Esophagus muscularis mucosa (tissue), 4 donors: ENCODE measurements at regions not wholly inside any gene's neighbourhood (a gene's known extent, or its start where the extent isn't known, plus 50 kb on each side); places are given as distances from the start of the nearest gene placed in this dataset.

Experiments
- DNase-seq: peaks from one replicate; pipeline ENCODE4 v3.0.0-alpha.2; 2017; ENCODE audit errors: extremely low spot score
- H3K27ac ChIP-seq, 4 donors: fragments of 200-600 bp; sonication (generic); replicated peaks in 1 of 4; 1 replicate in 3 of 4; 2 replicates in 1 of 4; pipeline ENCODE4 v1.5.1; 2016 to 2019; ENCODE audit warnings: mild to moderate bottlenecking in 1 of 4
- H3K27me3 ChIP-seq, 4 donors: fragments of 200-600 bp; sonication (generic); one replicate each; pipeline versions ENCODE4 v1.5.1 to v1.6.0; 2016 to 2019
- H3K36me3 ChIP-seq, 4 donors: fragments of 200-600 bp; sonication (generic); one replicate each; pipeline ENCODE4 v1.5.1; 2016 to 2019
- H3K4me1 ChIP-seq, 4 donors: fragments of 200-600 bp; sonication (generic); one replicate each; pipeline ENCODE4 v1.5.1; 2016 to 2019
- H3K4me3 ChIP-seq, 4 donors: fragments of 200-600 bp; sonication (generic); 1 replicate in 2 of 4; 2 replicates in 2 of 4; pipeline ENCODE4 v1.5.1; 2016 to 2019; ENCODE audit warnings: mild to moderate bottlenecking in 4 of 4, moderate library complexity in 1 of 4
- H3K9me3 ChIP-seq, 4 donors: fragments of 200-600 bp; sonication (generic); 1 replicate in 3 of 4; 2 replicates in 1 of 4; pipeline ENCODE4 v1.5.1; 2016 to 2019
- EP300 ChIP-seq: sonication (generic); formaldehyde crosslinking; IDR thresholded peaks from one replicate; pipeline ENCODE4 v1.6.1; 2017; ENCODE audit warnings: antibody characterized with exemption
- POLR2A ChIP-seq: fragments of 450-650 bp; IDR thresholded peaks from one replicate; pipeline ENCODE4 v1.6.1; 2017; ENCODE audit warnings: antibody characterized with exemption, moderate library complexity, mild to moderate bottlenecking, low read depth
- POLR2AphosphoS5 ChIP-seq, 2 donors: sonication (generic); formaldehyde crosslinking; IDR thresholded peaks; one replicate each; pipeline ENCODE4 v1.6.1; 2017; ENCODE audit warnings: antibody characterized with exemption in 2 of 2
- WGBS: methylation state at CpG from one replicate; pipeline ENCODE4 v1.1.5; 2018; 5-methylcytosine and 5-hydroxymethylcytosine counted together
- intact Hi-C: fragments of 100-400 bp; cut with DNase I; formaldehyde crosslinking; loops from one replicate; pipeline ENCODE4 v1.15.1; 2023
- TF ChIP-seq, protein P1 (sequence below), 3 experiments: fragments of 200-600 bp in 2 of 3; fragments of 450-650 bp in 1 of 3; sonication (generic) in 2 of 3; IDR thresholded peaks; one replicate each; pipeline ENCODE4 v1.5.1; 2017 to 2019; ENCODE audit warnings: antibody characterized with exemption in 3 of 3, mild to moderate bottlenecking in 2 of 3, moderate library complexity in 1 of 3

GRCh38 chr20:62545901-62546525, 70.2 kb upstream of the GATA5 start:
- peaks cover 0 to 30% (median 5%) of the 10 kb centered on the region in 4 donors for H3K27me3 ChIP-seq

DNA sequence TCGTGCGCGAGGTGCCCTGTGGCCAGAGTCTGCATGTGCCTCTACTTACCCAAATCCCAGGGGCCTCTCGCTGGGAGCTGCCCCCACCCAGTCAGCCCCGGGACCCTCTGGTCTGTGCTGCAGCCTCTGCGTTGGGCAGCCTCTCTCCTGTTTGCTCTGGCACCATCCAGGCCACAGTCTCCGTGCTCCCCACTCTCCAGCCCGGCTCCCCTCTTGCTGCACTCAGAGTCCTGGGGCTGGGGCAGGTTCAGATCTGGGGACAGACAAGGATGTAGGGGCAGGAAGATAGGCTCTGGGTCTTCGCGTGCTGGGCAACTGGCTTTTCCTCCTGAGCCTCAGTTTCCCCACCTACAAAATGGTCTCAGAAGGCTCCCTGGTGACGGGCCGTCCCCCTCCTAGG, 70.8 kb upstream of the GATA5 start:
- no peak overlapping the region for H3K4me3 ChIP-seq
- H3K9me3 ChIP-seq = no peaks in the 10 kb centered on the region
- no peak for TF ChIP-seq POLR2AphosphoS5 (IDR thresholded peaks at IDR 0.05)
- no peak for TF ChIP-seq POLR2A
- no peak for TF ChIP-seq EP300
- TF ChIP-seq, protein P1, sequence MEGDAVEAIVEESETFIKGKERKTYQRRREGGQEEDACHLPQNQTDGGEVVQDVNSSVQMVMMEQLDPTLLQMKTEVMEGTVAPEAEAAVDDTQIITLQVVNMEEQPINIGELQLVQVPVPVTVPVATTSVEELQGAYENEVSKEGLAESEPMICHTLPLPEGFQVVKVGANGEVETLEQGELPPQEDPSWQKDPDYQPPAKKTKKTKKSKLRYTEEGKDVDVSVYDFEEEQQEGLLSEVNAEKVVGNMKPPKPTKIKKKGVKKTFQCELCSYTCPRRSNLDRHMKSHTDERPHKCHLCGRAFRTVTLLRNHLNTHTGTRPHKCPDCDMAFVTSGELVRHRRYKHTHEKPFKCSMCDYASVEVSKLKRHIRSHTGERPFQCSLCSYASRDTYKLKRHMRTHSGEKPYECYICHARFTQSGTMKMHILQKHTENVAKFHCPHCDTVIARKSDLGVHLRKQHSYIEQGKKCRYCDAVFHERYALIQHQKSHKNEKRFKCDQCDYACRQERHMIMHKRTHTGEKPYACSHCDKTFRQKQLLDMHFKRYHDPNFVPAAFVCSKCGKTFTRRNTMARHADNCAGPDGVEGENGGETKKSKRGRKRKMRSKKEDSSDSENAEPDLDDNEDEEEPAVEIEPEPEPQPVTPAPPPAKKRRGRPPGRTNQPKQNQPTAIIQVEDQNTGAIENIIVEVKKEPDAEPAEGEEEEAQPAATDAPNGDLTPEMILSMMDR (IDR thresholded peaks at IDR 0.05) = no peak
- intact Hi-C loops = no loop called here
- 92% methylated on average over 8 of the region's 12 CpGs for WGBS
- no peak for DNase-seq
- H3K36me3 ChIP-seq = peaks cover 0 to 19% (median 5%) of the 10 kb centered on the region in 4 donors
- peaks cover 28 to 44% (median 40%) of the 10 kb centered on the region in 4 donors for H3K4me1 ChIP-seq
- H3K27me3 ChIP-seq = peaks cover 0 to 30% (median 7%) of the 10 kb centered on the region in 4 donors
- H3K27ac ChIP-seq = no peak overlapping the region

More at GRCh38 chr20:62545901-62546525, 70.2 kb upstream of the GATA5 start:
- no peak for DNase-seq
- H3K9me3 ChIP-seq = no peaks in the 10 kb centered on the region
- no peak overlapping the region for H3K4me3 ChIP-seq
- H3K36me3 ChIP-seq = peaks cover 0 to 19% (median 5%) of the 10 kb centered on the region in 4 donors
- intact Hi-C loops = no loop called here
- TF ChIP-seq POLR2A = no peak
- no peak for TF ChIP-seq POLR2AphosphoS5 (IDR thresholded peaks at IDR 0.05)
- TF ChIP-seq EP300 = no peak
- TF ChIP-seq, protein P1 (IDR thresholded peaks at IDR 0.05) = no peak
- no peak overlapping the region for H3K27ac ChIP-seq
- WGBS = 92% methylated on average over 16 of the region's 22 CpGs
- peaks cover 22 to 38% (median 34%) of the 10 kb centered on the region in 4 donors for H3K4me1 ChIP-seq

- Histone ChIP-seq H3K27ac (no peak overlapping the region), H3K27me3 (peaks cover 0 to 37% (median 7%) of the 10 kb centered on the region in 4 donors)
- intact Hi-C loops = no loop called here
Observed at GRCh38 chr20:62547364-62547763, 71.6 kb upstream of the GATA5 start.

GRCh38 chr20:62548471-62548870, 72.7 kb upstream of the GATA5 start:
- H3K27me3 ChIP-seq = peaks cover 0 to 48% (median 7%) of the 10 kb centered on the region in 4 donors
- no peak overlapping the region for H3K4me3 ChIP-seq
- no peak for TF ChIP-seq EP300
- TF ChIP-seq POLR2AphosphoS5 (IDR thresholded peaks at IDR 0.05) = no peak
- TF ChIP-seq POLR2A = no peak
- TF ChIP-seq, protein P1 (IDR thresholded peaks at IDR 0.05) = no peak
- intact Hi-C loops = no loop called here
- H3K9me3 ChIP-seq = no peaks in the 10 kb centered on the region
- peaks cover 0 to 19% (median 5%) of the 10 kb centered on the region in 4 donors for H3K36me3 ChIP-seq
- WGBS = 52% methylated on average over 4 of the region's 10 CpGs
- H3K4me1 ChIP-seq = peaks cover 29 to 63% (median 59%) of the 10 kb centered on the region in 4 donors
- no peak for DNase-seq
- peak overlapping the region; percentile 86 to 92 (median 88) for H3K27ac ChIP-seq

More at GRCh38 chr20:62547364-62547763, 71.6 kb upstream of the GATA5 start:
- peaks cover 0 to 19% (median 5%) of the 10 kb centered on the region in 4 donors for H3K36me3 ChIP-seq
- no peaks in the 10 kb centered on the region for H3K9me3 ChIP-seq
- H3K4me3 ChIP-seq = no peak overlapping the region
- 78% methylated on average over 12 of the region's 14 CpGs for WGBS
- peaks cover 29 to 52% (median 47%) of the 10 kb centered on the region in 4 donors for H3K4me1 ChIP-seq
- no peak for TF ChIP-seq POLR2A
- no peak for TF ChIP-seq POLR2AphosphoS5 (IDR thresholded peaks at IDR 0.05)
- no peak for TF ChIP-seq EP300
- TF ChIP-seq, protein P1 (IDR thresholded peaks at IDR 0.05) = no peak
- DNase-seq = no peak
